HepG2 (cell line): ENCODE measurements at regions not wholly inside any gene's neighbourhood (a gene's known extent, or its start where the extent isn't known, plus 50 kb on each side); places are given as distances from the start of the nearest gene placed in this dataset.

Source experiments
- ATAC-seq: fragments of 200-7000 bp; cut with Tn5 transposase; 3 replicates; pipeline ENCODE4 v1.9.1; 2020; ENCODE audit warnings: mild to moderate bottlenecking, moderate library complexity
- BruUV-seq: library from RNA; stranded (reverse); fragments of 400-500 nt; replicated peaks from 2 replicates; lab custom pipeline; 2021; lab: Mats Ljungman, UMichigan
- CTCF ChIA-PET: fragments of 300-600 bp; formaldehyde crosslinking; extraction: SDS; loops from one replicate; lab custom pipeline; 2021; ENCODE audit warnings: low total read pairs, inconsistent platforms, low intra/inter-chr PET ratio; lab: Yijun Ruan, JAX
- POLR2A ChIA-PET: fragments of 350-600 bp; sonication (Branson Sonifier 250); formaldehyde crosslinking; loops from one replicate; lab custom pipeline; 2020; ENCODE audit warnings: antibody characterized with exemption, inconsistent platforms; lab: Yijun Ruan, JAX
- DNase-seq: peaks from one replicate; pipeline ENCODE4 v3.0.0-alpha.2; 2015; ENCODE audit warnings: low spot score
- FAIRE-seq: peaks from 3 replicates; lab custom pipeline; 2011; peaks lifted over from hg19 to GRCh38; lab: Jason Lieb, UNC
- H2AFZ ChIP-seq: one replicate; pipeline ENCODE4 v1.6.1; 2011; ENCODE audit warnings: low read length, inconsistent platforms
- H3K27ac ChIP-seq: fragments of 300-600 bp; 3 replicates; pipeline ENCODE4 v1.8.0; 2011; ENCODE audit warnings: mixed run types, mild to moderate bottlenecking, mixed read lengths, low read length, inconsistent platforms; ENCODE audit not compliant: insufficient read depth; ENCODE audit errors: extremely low read length
- H3K27me3 ChIP-seq, 2 experiments: fragments of 200-600 bp in 1 of 2; 2 replicates in 1 of 2; 3 replicates in 1 of 2; pipeline versions ENCODE4 v1.6.0 to v1.8.0; 2011; ENCODE audit warnings: low read length in 2 of 2, mild to moderate bottlenecking in 2 of 2, moderate library complexity in 2 of 2, inconsistent platforms in 1 of 2; ENCODE audit not compliant: insufficient read depth in 2 of 2, control insufficient read depth in 1 of 2
- H3K36me3 ChIP-seq, 2 experiments: fragments of 200-600 bp in 1 of 2; replicated peaks in 1 of 2; 2 replicates in 1 of 2; 3 replicates in 1 of 2; pipeline versions ENCODE4 v1.5.1 to v1.8.0; 2011; ENCODE audit warnings: low read length in 2 of 2, inconsistent platforms in 1 of 2; ENCODE audit not compliant: insufficient read depth in 2 of 2, control insufficient read depth in 1 of 2
- H3K4me1 ChIP-seq: 2 replicates; pipeline ENCODE4 v1.5.1; 2012; ENCODE audit warnings: low read length, inconsistent platforms; ENCODE audit not compliant: insufficient read depth
- H3K4me2 ChIP-seq: 2 replicates; pipeline ENCODE4 v1.6.0; 2011; ENCODE audit warnings: low read depth, low read length, inconsistent platforms
- H3K4me3 ChIP-seq, 3 experiments: fragments of 200-600 bp in 1 of 3; sonication (generic), shearing (Covaris generic) in 1 of 3; replicated peaks in 1 of 3; 2 replicates each; pipeline ENCODE4 v1.5.1; 2011 to 2016; ENCODE audit warnings: low read length in 3 of 3, inconsistent platforms in 2 of 3, low read depth in 2 of 3, mild to moderate bottlenecking in 2 of 3, control low read depth in 1 of 3, mixed read lengths in 1 of 3; ENCODE audit not compliant: insufficient read depth in 1 of 3
- H3K79me2 ChIP-seq: one replicate; pipeline ENCODE4 v1.6.1; 2011; ENCODE audit warnings: low read length, inconsistent platforms; ENCODE audit not compliant: insufficient read depth
- H3K9ac ChIP-seq: 2 replicates; pipeline ENCODE4 v1.6.0; 2011; ENCODE audit warnings: mild to moderate bottlenecking, low read depth, low read length, inconsistent platforms; ENCODE audit not compliant: insufficient read depth
- H3K9me3 ChIP-seq: 2 replicates; pipeline ENCODE4 v1.5.1; 2012; ENCODE audit warnings: mild to moderate bottlenecking, low read length
- H4K20me1 ChIP-seq: 2 replicates; pipeline ENCODE4 v1.6.0; 2011; ENCODE audit warnings: inconsistent platforms, mild to moderate bottlenecking, low read length, moderate library complexity; ENCODE audit not compliant: insufficient read depth
- ATF7 ChIP-seq, 2 experiments: fragments of 450-650 bp in 1 of 2; sonication (generic) in 1 of 2; formaldehyde crosslinking in 1 of 2; IDR thresholded peaks; 2 replicates each; pipeline versions ENCODE4 v1.4.0 to v1.6.1; 2016 to 2020; ENCODE audit warnings: antibody characterized with exemption in 1 of 2, mild to moderate bottlenecking in 1 of 2, missing genetic modification reagents in 1 of 2
- ATM ChIP-seq: fragments of 450-650 bp; IDR thresholded peaks from 2 replicates; pipeline ENCODE4 v1.7.1; 2017; ENCODE audit warnings: mild to moderate bottlenecking, borderline replicate concordance
- CREB1 ChIP-seq, 2 experiments: fragments of 450-650 bp in 1 of 2; IDR thresholded peaks; 2 replicates each; pipeline ENCODE4 v1.6.1; 2016 to 2017; ENCODE audit warnings: control low read depth in 1 of 2, mild to moderate bottlenecking in 1 of 2, missing compliant biosample characterization in 1 of 2, missing genetic modification characterization in 1 of 2
- DMAP1 ChIP-seq: IDR thresholded peaks from 2 replicates; pipeline ENCODE4 v1.6.1; 2016
- ZKSCAN1 ChIP-seq: fragments of 150-350 bp; IDR thresholded peaks from 2 replicates; pipeline ENCODE4 v1.6.1; 2014; ENCODE audit warnings: low read length
- ZNF143 ChIP-seq: sonication (generic); formaldehyde crosslinking; IDR thresholded peaks from 2 replicates; pipeline ENCODE4 v1.4.0; 2020; ENCODE audit warnings: missing genetic modification reagents
- WGBS: methylation state at CpG from one replicate; pipeline ENCODE4 v1.1.6; 2017; ENCODE audit warnings: low lambda C conversion rate; 5-methylcytosine and 5-hydroxymethylcytosine counted together
- in situ Hi-C: cut with HindIII; loops from 2 replicates; pipeline ENCODE4 v1.10.0; 2017; ENCODE audit warnings: low pct_unique_long_range_greater_than_20kb; ENCODE audit not compliant: extremely low pct_ligation_motif_present
- intact Hi-C: fragments of 100-400 bp; cut with micrococcal nuclease; formaldehyde crosslinking; loops from one replicate; pipeline ENCODE4 v1.10.0; 2022; ENCODE audit not compliant: unreplicated experiment
- TF ChIP-seq, protein P1 (sequence below): IDR thresholded peaks from 2 replicates; pipeline ENCODE4 v1.6.1; 2016

DNA sequence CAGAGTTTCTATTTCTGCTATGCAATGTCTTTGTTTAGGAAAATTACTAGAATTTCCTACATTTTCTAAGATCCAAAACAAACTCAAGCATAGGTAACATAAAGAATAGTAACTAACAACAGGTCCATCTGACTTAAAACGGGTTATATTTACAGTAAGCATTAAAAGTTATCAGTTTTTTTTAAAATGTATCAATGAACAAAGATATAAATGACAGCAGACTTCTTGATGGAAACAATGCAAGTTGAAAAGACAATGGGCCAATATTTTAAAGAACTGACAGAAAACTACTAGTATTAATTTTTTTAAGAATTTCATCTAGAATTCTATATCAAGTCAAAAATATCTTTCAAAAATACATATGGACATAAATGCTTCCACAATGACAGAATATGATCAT lies 367.1 kb upstream of the MGAT4C start (continued):
- TF ChIP-seq, protein P1, sequence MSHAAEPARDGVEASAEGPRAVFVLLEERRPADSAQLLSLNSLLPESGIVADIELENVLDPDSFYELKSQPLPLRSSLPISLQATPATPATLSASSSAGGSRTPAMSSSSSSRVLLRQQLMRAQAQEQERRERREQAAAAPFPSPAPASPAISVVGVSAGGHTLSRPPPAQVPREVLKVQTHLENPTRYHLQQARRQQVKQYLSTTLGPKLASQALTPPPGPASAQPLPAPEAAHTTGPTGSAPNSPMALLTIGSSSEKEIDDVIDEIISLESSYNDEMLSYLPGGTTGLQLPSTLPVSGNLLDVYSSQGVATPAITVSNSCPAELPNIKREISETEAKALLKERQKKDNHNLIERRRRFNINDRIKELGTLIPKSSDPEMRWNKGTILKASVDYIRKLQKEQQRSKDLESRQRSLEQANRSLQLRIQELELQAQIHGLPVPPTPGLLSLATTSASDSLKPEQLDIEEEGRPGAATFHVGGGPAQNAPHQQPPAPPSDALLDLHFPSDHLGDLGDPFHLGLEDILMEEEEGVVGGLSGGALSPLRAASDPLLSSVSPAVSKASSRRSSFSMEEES (CRISPR knock-in tag) = no peak
- TF ChIP-seq ZNF143 (CRISPR knock-in tag) (no peak), ZKSCAN1 (no peak), ATM (no peak)

DNA sequence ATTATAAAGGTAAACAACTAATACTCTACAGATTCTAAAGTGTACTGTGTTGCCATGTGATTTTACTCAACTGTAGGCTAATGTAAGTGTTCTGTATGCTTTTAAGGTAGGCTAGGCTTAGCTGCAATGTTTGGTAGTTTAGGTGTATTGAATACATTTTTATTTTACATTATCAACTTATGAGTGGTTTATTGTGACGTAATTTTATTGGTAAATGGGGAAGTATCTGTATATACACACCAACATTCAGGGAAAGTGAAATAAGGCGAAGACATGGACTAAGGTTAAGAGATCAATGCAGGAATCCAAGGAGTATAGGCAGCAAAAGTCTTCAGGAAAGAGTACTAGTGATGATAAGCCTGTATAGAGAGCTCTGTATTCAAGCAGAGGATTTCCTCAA lies 365.8 kb upstream of the MGAT4C start:
- TF ChIP-seq DMAP1 (CRISPR knock-in tag) (no peak), ATF7 (IDR thresholded peaks at IDR 0.05) (peak; percentile 67), ATF7 (CRISPR knock-in tag; IDR thresholded peaks at IDR 0.05) (no peak), CREB1 (IDR thresholded peaks at IDR 0.05) (peak; percentile 66), CREB1 (CRISPR knock-in tag; IDR thresholded peaks at IDR 0.05) (no peak)
- Histone ChIP-seq H4K20me1 (no peaks in the 10 kb centered on the region), H3K27me3 (no peaks in the 10 kb centered on the region), H3K36me3 (no peaks in the 10 kb centered on the region), H3K79me2 (no peaks in the 10 kb centered on the region), H3K4me1 (no peaks in the 10 kb centered on the region), H3K4me3 (no peak overlapping the region), H3K9ac (no peak overlapping the region), H2AFZ (no peak overlapping the region), H3K9me3 (peaks cover 32% of the 10 kb centered on the region), H3K27ac (no peak overlapping the region), H3K4me2 (no peak overlapping the region)
- CTCF ChIA-PET = no interaction called here
- in situ Hi-C loops (no loop called here), intact Hi-C loops (no loop called here)
- DNase-seq (no peak), ATAC-seq (no peak), FAIRE-seq (no peak)
- BruUV-seq = no TSS peak
- POLR2A ChIA-PET = no interaction called here
- 3% methylated on average over 2 of the region's 2 CpGs for WGBS
